ENCODE measurements at regions not wholly inside any gene's neighbourhood (a gene's known extent, or its start where the extent isn't known, plus 50 kb on each side); places are given as distances from the start of the nearest gene placed in this dataset.
"Not testable (repeated sequence)": the region's sequence is repeated elsewhere in the genome, so short reads cannot be mapped to it uniquely, and the experiment has no call there.

DNA sequence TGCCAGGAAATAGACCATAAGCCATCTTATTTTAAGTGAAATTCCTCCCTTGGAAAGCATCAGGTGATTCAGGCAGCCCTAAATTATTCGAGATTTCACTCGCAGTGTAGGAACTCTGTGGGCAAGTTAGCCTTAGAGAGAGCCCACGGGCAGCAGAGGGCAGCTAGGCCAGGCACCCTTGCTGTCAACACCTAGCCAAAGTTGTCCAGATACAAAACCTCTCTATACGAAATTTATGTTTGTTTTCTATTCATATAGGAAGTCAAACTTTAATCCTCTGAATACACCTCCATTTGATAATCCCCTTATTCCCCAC is 1043.5 kb downstream of the GATA3 start:
- no peaks in the 10 kb centered on the region for H3K27me3 Mint-ChIP-seq
- peaks cover 6% of the 10 kb centered on the region for H3K4me1 Mint-ChIP-seq
- no peaks in the 10 kb centered on the region for H3K36me3 Mint-ChIP-seq (ENCODE audit: insufficient read depth)
- H3K9me3 Mint-ChIP-seq: no peaks in the 10 kb centered on the region
- DNase-seq (ENCODE audit: low spot score in 2 of 2) (no peak), ATAC-seq (replicated peaks; ENCODE audit: extremely low read depth, poor library complexity, severe bottlenecking) (no peak)
- H3K4me3 Mint-ChIP-seq: no peak overlapping the region
- no peak overlapping the region for H3K27ac Mint-ChIP-seq (ENCODE audit: low read depth)

DNA sequence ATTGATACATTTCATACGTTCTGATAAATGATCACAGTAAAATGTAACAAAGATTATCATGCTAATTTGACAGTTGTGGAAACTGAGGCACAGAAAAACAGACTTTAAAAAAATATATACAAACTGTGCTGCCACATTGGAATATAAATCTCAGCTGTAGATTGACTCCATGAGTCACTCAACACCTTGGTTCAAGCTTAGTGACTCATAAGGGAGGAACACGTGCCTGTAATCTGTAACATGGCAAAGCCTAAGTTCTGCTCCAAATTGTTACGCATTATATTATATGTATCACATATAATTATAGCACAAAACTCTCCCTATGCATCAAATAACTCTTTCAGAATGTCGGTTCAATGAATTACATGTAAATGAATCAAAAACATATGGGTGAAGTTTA is 1047.5 kb downstream of the GATA3 start:
- Mint-ChIP-seq H3K36me3 (ENCODE audit: insufficient read depth) (no peaks in the 10 kb centered on the region), H3K4me1 (no peaks in the 10 kb centered on the region), H3K4me3 (no peak overlapping the region), H3K27ac (ENCODE audit: low read depth) (no peak overlapping the region), H3K9me3 (no peaks in the 10 kb centered on the region), H3K27me3 (peaks cover 9% of the 10 kb centered on the region)
- ATAC-seq (replicated peaks; ENCODE audit: extremely low read depth, poor library complexity, severe bottlenecking) (no peak), DNase-seq (ENCODE audit: low spot score in 2 of 2) (no peak)

DNA sequence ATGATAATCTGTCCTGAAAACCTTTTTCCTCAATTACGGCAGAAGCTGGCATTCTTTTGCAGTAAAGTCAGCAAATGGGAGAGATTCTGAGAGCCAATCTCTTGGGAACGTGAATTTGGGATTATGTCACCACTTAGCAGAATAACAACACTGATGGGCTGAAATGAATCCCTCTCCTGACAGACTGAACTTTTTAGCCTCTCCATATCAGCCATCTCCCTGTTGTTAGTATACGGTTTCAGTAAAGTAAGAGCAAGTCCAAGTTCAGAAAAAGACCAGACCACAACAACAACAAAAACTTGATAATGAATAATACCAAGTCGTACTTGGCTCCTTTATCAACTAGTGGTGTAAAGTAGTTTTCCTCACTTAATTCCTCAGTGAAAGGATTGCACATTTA is 1048.8 kb downstream of the GATA3 start:
- peaks cover 9% of the 10 kb centered on the region for H3K27me3 Mint-ChIP-seq
- H3K27ac Mint-ChIP-seq (ENCODE audit: low read depth): no peak overlapping the region
- H3K4me1 Mint-ChIP-seq: no peaks in the 10 kb centered on the region
- ATAC-seq (replicated peaks; ENCODE audit: extremely low read depth, poor library complexity, severe bottlenecking) (no peak), DNase-seq (ENCODE audit: low spot score in 2 of 2) (no peak)
- no peaks in the 10 kb centered on the region for H3K9me3 Mint-ChIP-seq
- no peak overlapping the region for H3K4me3 Mint-ChIP-seq
- no peaks in the 10 kb centered on the region for H3K36me3 Mint-ChIP-seq (ENCODE audit: insufficient read depth)

DNA sequence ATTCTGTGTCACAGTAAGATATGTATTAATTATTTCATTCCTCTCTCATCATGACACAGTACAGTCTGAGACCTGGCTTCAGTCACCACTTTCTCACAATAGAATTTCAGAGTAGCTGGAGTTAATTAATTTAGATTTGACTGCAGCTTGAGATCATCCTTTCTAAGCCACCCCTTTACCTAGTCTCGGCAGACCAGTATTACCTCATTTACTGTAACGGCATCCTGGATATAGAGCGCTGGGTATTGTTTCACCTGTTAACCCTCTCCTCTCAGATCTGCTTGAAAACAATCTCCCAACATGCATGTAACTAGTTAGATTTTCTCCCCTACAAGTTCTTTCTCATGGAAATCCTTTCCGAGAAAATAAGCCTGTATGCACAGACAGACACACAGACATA is 1057.5 kb downstream of the GATA3 start:
- ATAC-seq (replicated peaks; ENCODE audit: extremely low read depth, poor library complexity, severe bottlenecking) (no peak), DNase-seq (ENCODE audit: low spot score in 2 of 2) (no peak)
- Mint-ChIP-seq H3K36me3 (ENCODE audit: insufficient read depth) (no peaks in the 10 kb centered on the region), H3K4me3 (no peak overlapping the region), H3K27me3 (peaks cover under 1% of the 10 kb centered on the region), H3K9me3 (no peaks in the 10 kb centered on the region), H3K4me1 (no peaks in the 10 kb centered on the region), H3K27ac (ENCODE audit: low read depth) (no peak overlapping the region)

DNA sequence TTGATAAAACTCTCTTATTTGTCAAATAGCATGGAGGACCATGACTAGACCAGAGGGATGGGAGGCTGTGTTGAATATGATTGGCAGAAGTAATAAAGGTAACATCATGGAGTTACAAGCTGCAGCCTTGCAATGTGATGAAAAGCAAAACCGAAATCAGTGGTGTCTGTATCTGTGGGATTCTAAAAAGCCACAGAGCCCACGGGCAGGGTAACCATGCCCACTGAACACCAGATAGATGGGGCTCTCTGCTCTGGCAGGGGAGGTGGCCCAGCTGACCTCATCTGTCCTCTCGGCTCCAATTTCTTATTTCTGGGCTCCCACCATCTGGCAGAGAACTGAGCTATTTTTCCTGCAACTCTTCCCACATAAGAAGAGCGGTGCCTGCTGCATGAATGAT is 1072.2 kb downstream of the GATA3 start:
- ATAC-seq (replicated peaks; ENCODE audit: extremely low read depth, poor library complexity, severe bottlenecking) (no peak), DNase-seq (ENCODE audit: low spot score in 2 of 2) (no peak)
- Mint-ChIP-seq H3K36me3 (ENCODE audit: insufficient read depth) (no peaks in the 10 kb centered on the region), H3K27me3 (peaks cover 20% of the 10 kb centered on the region), H3K27ac (ENCODE audit: low read depth) (no peak overlapping the region), H3K9me3 (no peaks in the 10 kb centered on the region), H3K4me1 (no peaks in the 10 kb centered on the region), H3K4me3 (no peak overlapping the region)

DNA sequence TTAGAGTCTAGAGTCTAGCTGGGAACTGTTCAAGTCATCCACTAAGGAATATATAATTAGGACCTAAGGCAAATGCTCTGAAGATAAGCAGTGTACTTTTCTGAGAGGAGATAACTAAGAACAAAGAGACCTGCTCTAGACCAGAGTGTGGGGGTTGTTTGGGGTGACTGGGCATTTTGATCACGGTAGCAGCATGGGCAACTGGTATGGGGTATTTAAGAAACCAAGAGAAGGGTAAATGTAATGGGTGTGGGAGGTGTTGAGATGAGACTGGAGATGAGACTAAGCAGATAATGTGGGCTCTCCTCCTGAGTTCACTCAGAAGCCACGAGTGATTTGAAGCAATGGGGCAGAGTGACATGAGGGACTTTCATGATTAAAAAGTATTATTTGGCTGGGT is 1082.9 kb downstream of the GATA3 start:
- Mint-ChIP-seq H3K27me3 (peaks cover 26% of the 10 kb centered on the region), H3K27ac (ENCODE audit: low read depth) (no peak overlapping the region)
- no peak for ATAC-seq (replicated peaks; ENCODE audit: extremely low read depth, poor library complexity, severe bottlenecking)

DNA sequence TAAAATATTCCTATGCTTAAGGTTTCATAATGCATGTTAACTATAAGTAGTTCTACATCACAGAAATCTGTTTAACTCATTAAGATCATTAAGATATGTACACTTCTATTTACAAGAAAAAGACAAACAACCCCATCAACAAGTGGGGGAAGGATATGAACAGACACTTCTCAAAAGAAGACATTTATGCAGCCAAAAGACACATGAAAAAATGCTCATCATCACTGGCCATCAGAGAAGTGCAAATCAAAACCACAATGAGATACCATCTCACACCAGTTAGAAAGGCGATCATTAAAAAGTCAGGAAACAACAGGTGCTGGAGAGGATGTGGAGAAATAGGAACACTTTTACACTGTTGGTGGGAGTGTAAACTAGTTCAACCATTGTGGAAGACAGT is 1084.3 kb downstream of the GATA3 start:
- H3K4me3 Mint-ChIP-seq; DNase-seq (ENCODE audit: low spot score in 2 of 2); ATAC-seq (replicated peaks; ENCODE audit: extremely low read depth, poor library complexity, severe bottlenecking); H3K4me1 Mint-ChIP-seq; H3K9me3 Mint-ChIP-seq; H3K36me3 Mint-ChIP-seq (ENCODE audit: insufficient read depth); H3K27ac Mint-ChIP-seq (ENCODE audit: low read depth): not testable (repeated sequence)
- H3K27me3 Mint-ChIP-seq: peaks cover 25% of the 10 kb centered on the region

More for the DNA sequence above, 1082.9 kb downstream of the GATA3 start:
- no peaks in the 10 kb centered on the region for H3K4me1 Mint-ChIP-seq
- H3K4me3 Mint-ChIP-seq: no peak overlapping the region
- no peak for DNase-seq (ENCODE audit: low spot score in 2 of 2)
- no peaks in the 10 kb centered on the region for H3K9me3 Mint-ChIP-seq
- H3K36me3 Mint-ChIP-seq (ENCODE audit: insufficient read depth): no peaks in the 10 kb centered on the region

DNA sequence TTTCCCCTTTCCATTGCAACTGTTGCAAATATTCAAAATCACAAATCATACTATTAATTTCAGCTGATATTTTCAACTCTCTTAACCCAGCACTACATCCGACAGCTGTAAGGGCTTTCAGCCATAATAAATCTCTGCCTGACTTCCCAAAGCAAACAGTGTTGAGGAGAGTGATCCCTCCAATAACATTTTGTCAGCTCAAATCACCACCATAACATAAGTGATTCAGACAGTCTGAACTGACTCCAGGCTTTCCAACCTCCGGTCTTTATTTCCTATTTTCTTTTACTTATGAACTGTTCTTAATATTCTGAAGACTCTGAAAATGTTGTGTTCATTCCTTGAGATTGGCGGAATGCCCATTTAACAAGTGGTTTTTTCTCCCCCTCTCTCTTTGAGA is 1085.9 kb downstream of the GATA3 start:
- Mint-ChIP-seq H3K27ac (ENCODE audit: low read depth) (no peak overlapping the region), H3K27me3 (peaks cover 10% of the 10 kb centered on the region), H3K4me1 (no peaks in the 10 kb centered on the region), H3K9me3 (no peaks in the 10 kb centered on the region), H3K4me3 (no peak overlapping the region), H3K36me3 (ENCODE audit: insufficient read depth) (no peaks in the 10 kb centered on the region)
- no peak for DNase-seq (ENCODE audit: low spot score in 2 of 2)
- no peak for ATAC-seq (replicated peaks; ENCODE audit: extremely low read depth, poor library complexity, severe bottlenecking)

DNA sequence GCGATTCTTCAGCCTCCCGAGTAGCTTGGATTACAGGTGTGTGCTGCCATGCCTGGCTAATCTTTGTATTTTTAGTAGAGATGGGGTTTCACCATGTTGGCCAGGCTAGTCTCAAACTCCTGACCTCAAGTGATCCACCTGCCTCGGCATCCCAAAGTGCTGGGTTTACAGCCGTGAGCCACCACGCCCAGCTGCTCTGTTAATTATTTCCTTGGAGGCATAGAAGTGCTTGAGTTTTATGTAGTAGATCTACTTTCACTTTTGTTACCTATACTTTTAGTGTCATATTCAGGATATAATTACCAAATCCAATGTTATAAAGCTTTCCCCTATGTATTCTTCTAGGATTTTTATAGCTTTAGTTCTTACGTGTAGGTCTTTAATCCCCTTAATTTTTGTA is 1093.0 kb downstream of the GATA3 start:
- no peak overlapping the region for H3K27ac Mint-ChIP-seq (ENCODE audit: low read depth)
- DNase-seq (ENCODE audit: low spot score in 2 of 2) (no peak), ATAC-seq (replicated peaks; ENCODE audit: extremely low read depth, poor library complexity, severe bottlenecking) (no peak)
- H3K27me3 Mint-ChIP-seq: peaks cover 16% of the 10 kb centered on the region
- H3K4me1 Mint-ChIP-seq: no peaks in the 10 kb centered on the region
- H3K36me3 Mint-ChIP-seq (ENCODE audit: insufficient read depth): no peaks in the 10 kb centered on the region
- no peak overlapping the region for H3K4me3 Mint-ChIP-seq
- no peaks in the 10 kb centered on the region for H3K9me3 Mint-ChIP-seq

DNA sequence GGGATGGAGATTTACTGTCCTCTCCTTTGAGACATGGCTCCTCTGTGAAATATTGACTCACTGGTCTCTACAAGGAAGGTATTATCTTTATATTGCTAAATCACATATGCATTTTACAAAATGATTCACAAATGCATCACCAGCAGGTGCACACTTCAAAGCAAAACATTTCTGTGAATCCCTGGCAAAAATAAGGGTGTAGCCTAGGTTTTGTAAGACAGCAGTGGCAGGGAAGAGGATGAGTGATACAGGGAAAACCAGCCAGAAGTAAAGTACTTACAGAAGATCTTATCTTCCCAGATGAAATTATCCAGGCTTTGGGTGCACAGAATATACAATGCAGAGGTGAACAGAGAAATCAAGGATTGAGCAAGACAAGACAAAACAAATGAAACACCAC is 1094.6 kb downstream of the GATA3 start:
- no peak overlapping the region for H3K4me3 Mint-ChIP-seq
- H3K36me3 Mint-ChIP-seq (ENCODE audit: insufficient read depth): no peaks in the 10 kb centered on the region
- H3K27me3 Mint-ChIP-seq: peaks cover 24% of the 10 kb centered on the region
- no peak for DNase-seq (ENCODE audit: low spot score in 2 of 2)
- no peak overlapping the region for H3K27ac Mint-ChIP-seq (ENCODE audit: low read depth)
- H3K9me3 Mint-ChIP-seq: no peaks in the 10 kb centered on the region
- ATAC-seq (replicated peaks; ENCODE audit: extremely low read depth, poor library complexity, severe bottlenecking): no peak
- H3K4me1 Mint-ChIP-seq: no peaks in the 10 kb centered on the region

DNA sequence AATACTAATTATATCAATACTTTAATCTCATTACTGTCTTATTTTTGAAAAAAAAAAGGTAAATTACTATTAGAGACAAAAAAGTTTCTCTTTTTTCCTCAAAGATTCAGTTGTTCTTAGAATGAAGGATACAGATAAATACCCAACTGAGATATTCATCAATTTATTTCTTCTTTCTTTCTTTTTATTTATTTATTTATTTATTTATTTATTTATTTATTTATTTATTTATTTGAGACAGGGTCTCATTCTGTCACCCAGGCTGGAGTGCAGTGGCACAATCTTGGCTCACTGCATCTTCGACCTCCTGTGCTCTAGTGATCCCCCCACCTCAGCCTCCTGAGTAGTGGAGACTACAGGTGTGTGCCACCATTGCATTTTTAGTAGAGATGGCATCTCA is 1098.6 kb downstream of the GATA3 start:
- not testable (repeated sequence) for H3K36me3 Mint-ChIP-seq (ENCODE audit: insufficient read depth); H3K9me3 Mint-ChIP-seq; H3K4me1 Mint-ChIP-seq; H3K27ac Mint-ChIP-seq (ENCODE audit: low read depth); ATAC-seq (replicated peaks; ENCODE audit: extremely low read depth, poor library complexity, severe bottlenecking); H3K4me3 Mint-ChIP-seq; DNase-seq (ENCODE audit: low spot score in 2 of 2)
- peaks cover 51% of the 10 kb centered on the region for H3K27me3 Mint-ChIP-seq

DNA sequence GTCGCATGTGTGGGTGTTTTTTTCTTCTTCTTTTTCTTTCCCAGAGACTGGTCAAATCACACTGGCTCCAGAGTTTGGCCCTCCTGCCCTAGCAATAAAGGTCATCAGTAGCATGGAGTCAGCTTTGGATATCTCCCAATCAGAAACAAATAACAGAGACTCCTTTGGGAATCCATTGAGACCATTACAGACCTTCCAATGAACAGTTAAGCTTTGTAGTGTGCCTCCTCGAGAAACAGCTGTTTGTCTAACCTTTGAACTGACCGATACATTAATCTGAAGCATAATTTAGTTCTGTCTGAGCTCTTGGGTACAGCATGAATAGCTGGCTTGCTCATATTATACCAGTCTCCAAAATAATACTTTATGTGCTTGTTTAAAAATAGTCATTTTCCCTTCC is 1103.2 kb downstream of the GATA3 start:
- H3K9me3 Mint-ChIP-seq: no peaks in the 10 kb centered on the region
- no peak overlapping the region for H3K27ac Mint-ChIP-seq (ENCODE audit: low read depth)
- no peaks in the 10 kb centered on the region for H3K36me3 Mint-ChIP-seq (ENCODE audit: insufficient read depth)
- no peaks in the 10 kb centered on the region for H3K4me1 Mint-ChIP-seq
- H3K27me3 Mint-ChIP-seq: peaks cover 46% of the 10 kb centered on the region
- H3K4me3 Mint-ChIP-seq: no peak overlapping the region
- ATAC-seq (replicated peaks; ENCODE audit: extremely low read depth, poor library complexity, severe bottlenecking) (no peak), DNase-seq (ENCODE audit: low spot score in 2 of 2) (no peak)

DNA sequence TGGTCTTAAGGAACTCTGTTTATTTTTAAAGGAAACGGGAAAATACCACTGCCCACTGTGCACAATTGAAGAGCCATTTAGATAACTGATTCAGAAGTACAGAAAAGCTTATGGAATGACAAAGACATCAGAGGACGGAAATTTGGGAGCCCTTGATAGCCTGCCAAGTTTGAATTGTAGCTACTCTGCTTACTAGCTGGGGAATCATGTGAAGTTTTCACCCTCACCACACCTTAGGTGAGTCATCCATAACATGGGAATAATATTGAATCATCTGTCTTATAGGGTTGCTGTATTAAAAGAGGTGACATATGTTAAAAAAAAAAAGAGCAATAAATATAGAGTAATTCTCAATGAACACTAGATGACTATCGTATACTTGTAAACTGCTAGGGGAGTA is 1104.2 kb downstream of the GATA3 start:
- peaks cover 50% of the 10 kb centered on the region for H3K27me3 Mint-ChIP-seq
- DNase-seq (ENCODE audit: low spot score in 2 of 2): no peak
- H3K9me3 Mint-ChIP-seq: no peaks in the 10 kb centered on the region
- H3K27ac Mint-ChIP-seq (ENCODE audit: low read depth): no peak overlapping the region
- H3K36me3 Mint-ChIP-seq (ENCODE audit: insufficient read depth): no peaks in the 10 kb centered on the region
- no peak for ATAC-seq (replicated peaks; ENCODE audit: extremely low read depth, poor library complexity, severe bottlenecking)
- no peaks in the 10 kb centered on the region for H3K4me1 Mint-ChIP-seq
- H3K4me3 Mint-ChIP-seq: no peak overlapping the region

DNA sequence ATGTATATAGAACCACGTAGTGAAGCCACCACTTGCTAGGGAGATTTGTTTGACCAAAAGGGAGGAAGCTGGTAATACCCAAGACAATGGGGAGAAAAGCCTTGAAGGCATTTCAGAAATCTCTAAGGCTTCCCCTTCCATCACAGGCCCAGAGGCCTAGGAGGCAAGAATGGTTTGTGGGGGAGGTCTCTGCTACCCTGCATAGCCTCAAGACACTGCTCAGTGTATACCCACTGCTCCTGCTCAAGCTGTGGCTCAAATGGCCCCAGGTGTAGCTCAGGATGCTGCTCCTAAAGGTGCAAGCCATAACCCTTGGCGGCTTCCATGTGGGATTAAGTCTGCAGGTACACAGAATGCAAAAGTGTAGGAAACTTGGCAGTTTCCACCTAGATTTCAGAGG is 1105.8 kb downstream of the GATA3 start:
- Mint-ChIP-seq H3K27ac (ENCODE audit: low read depth) (no peak overlapping the region), H3K4me3 (no peak overlapping the region), H3K36me3 (ENCODE audit: insufficient read depth) (no peaks in the 10 kb centered on the region), H3K27me3 (peaks cover 42% of the 10 kb centered on the region), H3K4me1 (no peaks in the 10 kb centered on the region), H3K9me3 (no peaks in the 10 kb centered on the region)
- DNase-seq (ENCODE audit: low spot score in 2 of 2) (no peak), ATAC-seq (replicated peaks; ENCODE audit: extremely low read depth, poor library complexity, severe bottlenecking) (no peak)
